ENCODE measurements at regions not wholly inside any gene's neighbourhood (a gene's known extent, or its start where the extent isn't known, plus 50 kb on each side); places are given as distances from the start of the nearest gene placed in this dataset.

DNA sequence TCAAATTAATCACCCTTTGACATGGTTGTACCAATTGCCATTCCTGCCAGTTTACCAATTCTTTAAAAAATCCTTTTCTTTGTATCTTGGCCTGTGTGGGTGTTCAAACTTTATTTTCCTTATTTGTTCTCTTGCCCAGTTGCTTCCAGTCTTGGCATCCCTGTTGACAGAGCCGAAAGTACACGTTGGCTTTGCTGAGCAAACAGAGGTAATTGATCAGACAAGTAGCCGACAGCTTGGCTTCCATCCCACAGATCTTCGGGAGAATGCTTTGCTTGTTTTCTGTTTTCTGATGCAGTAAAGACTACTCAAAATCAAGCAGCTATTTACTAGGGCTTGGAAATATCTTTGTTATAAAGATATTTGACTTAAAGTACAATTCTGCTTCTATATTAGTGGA, 506.8 kb upstream of the SALL1 start:
- H3K36me3 ChIP-seq (ENCODE audit: control insufficient read depth in 4 of 4, insufficient read depth in 4 of 4, low read length in 3 of 4): no peaks in the 10 kb centered on the region
- 100% methylated on average over 1 of the region's 4 CpGs for WGBS (ENCODE audit: insufficient coverage)
- POLR2A ChIA-PET: no interaction called here

GRCh38 chr16:51655249-51655648, 504.2 kb upstream of the SALL1 start:
- Histone ChIP-seq H3K9me3 (ENCODE audit: control extremely low read depth in 1 of 5, control insufficient read depth in 4 of 5, insufficient read depth in 2 of 5, low read depth in 1 of 5, low read length in 4 of 5) (peaks cover 0 to 7% (median 0%) of the 10 kb centered on the region in 5 experiments), H3K27ac (ENCODE audit: insufficient read depth in 1 of 2, low read depth in 1 of 2, low read length in 2 of 2, poor library complexity in 1 of 2, severe bottlenecking in 2 of 2) (no peak overlapping the region), H3K4me1 (ENCODE audit: control extremely low read depth in 1 of 4, control insufficient read depth in 4 of 4, insufficient read depth in 4 of 4, low read length in 3 of 4) (no peaks in the 10 kb centered on the region), H3K4me3 (ENCODE audit: control insufficient read depth in 1 of 7, extremely low read depth in 1 of 7, insufficient read depth in 4 of 7, low read depth in 2 of 7, low read length in 6 of 7) (no peak overlapping the region), H3K36me3 (ENCODE audit: control insufficient read depth in 4 of 4, insufficient read depth in 4 of 4, low read length in 3 of 4) (no peaks in the 10 kb centered on the region), H3K27me3 (replicated peaks in 2 of 5; ENCODE audit: control insufficient read depth in 4 of 5, insufficient read depth in 5 of 5, low read length in 4 of 5) (no peaks in the 10 kb centered on the region)
- no peak for DNase-seq
- ChIA-PET CTCF (no interaction called here), POLR2A (no interaction called here)
- 74% methylated on average over 2 of the region's 2 CpGs for WGBS (ENCODE audit: insufficient coverage)

More for the DNA sequence above, 506.8 kb upstream of the SALL1 start:
- Histone ChIP-seq H3K9me3 (ENCODE audit: control extremely low read depth in 1 of 5, control insufficient read depth in 4 of 5, insufficient read depth in 2 of 5, low read depth in 1 of 5, low read length in 4 of 5) (peaks cover 0 to 6% (median 0%) of the 10 kb centered on the region in 5 experiments), H3K27ac (ENCODE audit: insufficient read depth in 1 of 2, low read depth in 1 of 2, low read length in 2 of 2, poor library complexity in 1 of 2, severe bottlenecking in 2 of 2) (no peak overlapping the region), H3K27me3 (replicated peaks in 2 of 5; ENCODE audit: control insufficient read depth in 4 of 5, insufficient read depth in 5 of 5, low read length in 4 of 5) (no peaks in the 10 kb centered on the region), H3K4me1 (ENCODE audit: control extremely low read depth in 1 of 4, control insufficient read depth in 4 of 4, insufficient read depth in 4 of 4, low read length in 3 of 4) (no peaks in the 10 kb centered on the region), H3K4me3 (ENCODE audit: control insufficient read depth in 1 of 7, extremely low read depth in 1 of 7, insufficient read depth in 4 of 7, low read depth in 2 of 7, low read length in 6 of 7) (no peak overlapping the region)
- CTCF ChIA-PET: no interaction called here
- DNase-seq: no peak

- no peak for DNase-seq
- H3K27me3 ChIP-seq (replicated peaks in 2 of 5; ENCODE audit: control insufficient read depth in 4 of 5, insufficient read depth in 5 of 5, low read length in 4 of 5): no peaks in the 10 kb centered on the region
- ChIA-PET POLR2A (no interaction called here), CTCF (no interaction called here)
- H3K27ac ChIP-seq (ENCODE audit: insufficient read depth in 1 of 2, low read depth in 1 of 2, low read length in 2 of 2, poor library complexity in 1 of 2, severe bottlenecking in 2 of 2): no peak overlapping the region
- H3K9me3 ChIP-seq (ENCODE audit: control extremely low read depth in 1 of 5, control insufficient read depth in 4 of 5, insufficient read depth in 2 of 5, low read depth in 1 of 5, low read length in 4 of 5): peaks cover 0 to 7% (median 0%) of the 10 kb centered on the region in 5 experiments
- H3K4me1 ChIP-seq (ENCODE audit: control extremely low read depth in 1 of 4, control insufficient read depth in 4 of 4, insufficient read depth in 4 of 4, low read length in 3 of 4): no peaks in the 10 kb centered on the region
- no peak overlapping the region for H3K4me3 ChIP-seq (ENCODE audit: control insufficient read depth in 1 of 7, extremely low read depth in 1 of 7, insufficient read depth in 4 of 7, low read depth in 2 of 7, low read length in 6 of 7)
- H3K36me3 ChIP-seq (ENCODE audit: control insufficient read depth in 4 of 4, insufficient read depth in 4 of 4, low read length in 3 of 4): no peaks in the 10 kb centered on the region
- 31% methylated on average over 9 of the region's 15 CpGs for WGBS (ENCODE audit: insufficient coverage)
Measured at GRCh38 chr16:51651061-51651466, 500.0 kb upstream of the SALL1 start.

DNA sequence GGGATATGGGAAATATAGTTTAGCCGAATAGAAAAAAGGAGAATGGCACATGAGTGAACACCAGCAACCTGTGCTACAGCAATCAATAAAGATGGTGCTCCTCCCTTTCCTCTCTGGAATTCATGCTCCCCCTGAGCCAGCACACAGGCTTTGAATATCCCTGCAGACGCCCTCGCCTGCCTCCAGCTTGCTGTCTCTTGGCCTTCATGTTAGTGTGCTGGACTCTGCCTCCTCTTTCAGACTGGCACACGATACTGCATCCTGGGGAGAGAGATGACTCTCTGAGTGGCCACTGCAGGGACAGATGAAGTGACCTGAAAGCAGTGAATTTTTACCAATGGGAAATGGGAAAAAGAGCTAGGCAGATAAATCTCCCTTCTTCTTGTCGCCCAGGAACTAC, 498.6 kb upstream of the SALL1 start:
- ChIA-PET CTCF (no interaction called here), POLR2A (no interaction called here)
- WGBS (ENCODE audit: insufficient coverage): 98% methylated on average over 4 of the region's 5 CpGs
- H3K9me3 ChIP-seq (ENCODE audit: control extremely low read depth in 1 of 5, control insufficient read depth in 4 of 5, insufficient read depth in 2 of 5, low read depth in 1 of 5, low read length in 4 of 5): peaks cover 0 to 7% (median 0%) of the 10 kb centered on the region in 5 experiments
- H3K36me3 ChIP-seq (ENCODE audit: control insufficient read depth in 4 of 4, insufficient read depth in 4 of 4, low read length in 3 of 4): no peaks in the 10 kb centered on the region
- DNase-seq: no peak
- no peak overlapping the region for H3K27ac ChIP-seq (ENCODE audit: insufficient read depth in 1 of 2, low read depth in 1 of 2, low read length in 2 of 2, poor library complexity in 1 of 2, severe bottlenecking in 2 of 2)
- no peaks in the 10 kb centered on the region for H3K27me3 ChIP-seq (replicated peaks in 2 of 5; ENCODE audit: control insufficient read depth in 4 of 5, insufficient read depth in 5 of 5, low read length in 4 of 5)
- H3K4me3 ChIP-seq (ENCODE audit: control insufficient read depth in 1 of 7, extremely low read depth in 1 of 7, insufficient read depth in 4 of 7, low read depth in 2 of 7, low read length in 6 of 7): no peak overlapping the region
- H3K4me1 ChIP-seq (ENCODE audit: control extremely low read depth in 1 of 4, control insufficient read depth in 4 of 4, insufficient read depth in 4 of 4, low read length in 3 of 4): no peaks in the 10 kb centered on the region

DNA sequence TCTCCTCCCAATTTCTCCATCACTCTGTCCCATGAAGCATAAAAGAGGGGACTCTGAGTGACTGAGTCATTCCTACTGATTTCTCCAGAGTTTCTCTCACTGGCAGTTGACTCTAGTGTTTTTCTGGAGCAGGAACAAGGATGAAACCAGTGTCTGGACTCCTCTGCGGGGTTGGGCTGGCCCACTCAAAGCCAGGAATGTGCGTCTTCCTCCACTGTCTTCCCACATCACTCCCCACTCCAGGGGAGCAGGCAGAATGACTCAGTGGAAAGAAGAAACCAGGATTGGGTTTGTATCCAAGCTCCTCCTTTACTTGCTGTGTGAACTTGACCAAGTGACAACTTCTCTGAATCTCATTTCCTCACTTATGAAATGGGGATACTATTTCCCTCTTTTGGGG, 497.5 kb upstream of the SALL1 start:
- no peaks in the 10 kb centered on the region for H3K36me3 ChIP-seq (ENCODE audit: control insufficient read depth in 4 of 4, insufficient read depth in 4 of 4, low read length in 3 of 4)
- H3K4me1 ChIP-seq (ENCODE audit: control extremely low read depth in 1 of 4, control insufficient read depth in 4 of 4, insufficient read depth in 4 of 4, low read length in 3 of 4): no peaks in the 10 kb centered on the region
- ChIA-PET POLR2A (no interaction called here), CTCF (no interaction called here)
- no peaks in the 10 kb centered on the region for H3K27me3 ChIP-seq (replicated peaks in 2 of 5; ENCODE audit: control insufficient read depth in 4 of 5, insufficient read depth in 5 of 5, low read length in 4 of 5)
- no peak for DNase-seq
- no peak overlapping the region for H3K27ac ChIP-seq (ENCODE audit: insufficient read depth in 1 of 2, low read depth in 1 of 2, low read length in 2 of 2, poor library complexity in 1 of 2, severe bottlenecking in 2 of 2)
- no peak overlapping the region for H3K4me3 ChIP-seq (ENCODE audit: control insufficient read depth in 1 of 7, extremely low read depth in 1 of 7, insufficient read depth in 4 of 7, low read depth in 2 of 7, low read length in 6 of 7)
- WGBS (ENCODE audit: insufficient coverage): no CpG with 5 or more reads among the region's 2 CpGs
- H3K9me3 ChIP-seq (ENCODE audit: control extremely low read depth in 1 of 5, control insufficient read depth in 4 of 5, insufficient read depth in 2 of 5, low read depth in 1 of 5, low read length in 4 of 5): peaks cover 0 to 4% (median 0%) of the 10 kb centered on the region in 5 experiments

DNA sequence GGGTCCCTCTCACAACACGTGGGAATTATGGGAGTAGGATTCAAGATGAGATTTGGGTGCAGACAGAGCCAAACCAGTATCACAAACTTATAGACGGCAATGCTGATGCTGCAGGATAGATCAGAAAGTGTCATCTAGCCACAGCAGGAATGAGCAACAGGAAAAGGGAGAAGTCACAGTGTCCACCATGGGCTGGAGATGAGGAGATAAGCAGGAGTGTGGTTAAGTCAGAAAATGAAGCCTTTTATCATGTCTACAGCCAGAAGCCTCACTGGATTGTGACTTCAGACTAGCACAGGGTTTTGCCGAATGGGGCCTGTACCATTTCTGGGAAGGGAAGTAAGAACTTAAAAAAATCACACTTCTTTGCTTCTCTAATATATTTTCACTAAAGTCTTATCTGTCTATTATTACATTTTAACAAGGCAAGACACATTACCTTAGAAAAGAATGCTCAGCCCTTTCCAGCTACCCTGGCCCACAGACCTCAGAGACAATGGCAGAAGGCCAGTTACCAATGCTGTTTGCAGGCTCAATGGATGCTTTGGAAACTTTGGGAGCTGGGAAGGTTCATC, 490.2 kb upstream of the SALL1 start:
- Histone ChIP-seq H3K4me3 (ENCODE audit: control insufficient read depth in 1 of 7, extremely low read depth in 1 of 7, insufficient read depth in 4 of 7, low read depth in 2 of 7, low read length in 6 of 7) (no peak overlapping the region), H3K36me3 (ENCODE audit: control insufficient read depth in 4 of 4, insufficient read depth in 4 of 4, low read length in 3 of 4) (no peaks in the 10 kb centered on the region), H3K9me3 (ENCODE audit: control extremely low read depth in 1 of 5, control insufficient read depth in 4 of 5, insufficient read depth in 2 of 5, low read depth in 1 of 5, low read length in 4 of 5) (peaks cover 0 to 1% (median 0%) of the 10 kb centered on the region in 5 experiments), H3K4me1 (ENCODE audit: control extremely low read depth in 1 of 4, control insufficient read depth in 4 of 4, insufficient read depth in 4 of 4, low read length in 3 of 4) (no peaks in the 10 kb centered on the region), H3K27me3 (replicated peaks in 2 of 5; ENCODE audit: control insufficient read depth in 4 of 5, insufficient read depth in 5 of 5, low read length in 4 of 5) (no peaks in the 10 kb centered on the region), H3K27ac (ENCODE audit: insufficient read depth in 1 of 2, low read depth in 1 of 2, low read length in 2 of 2, poor library complexity in 1 of 2, severe bottlenecking in 2 of 2) (no peak overlapping the region)
- DNase-seq: no peak
- 95% methylated on average over 2 of the region's 3 CpGs for WGBS (ENCODE audit: insufficient coverage)
- CTCF ChIA-PET: no interaction called here
- POLR2A ChIA-PET: no interaction called here

- CTCF ChIA-PET: no interaction called here
- 95% methylated on average over 2 of the region's 4 CpGs for WGBS (ENCODE audit: insufficient coverage)
Measured at GRCh38 chr16:51640196-51640595, 489.1 kb upstream of the SALL1 start.

More at GRCh38 chr16:51640196-51640595, 489.1 kb upstream of the SALL1 start:
- no peak for DNase-seq
- Histone ChIP-seq H3K9me3 (ENCODE audit: control extremely low read depth in 1 of 5, control insufficient read depth in 4 of 5, insufficient read depth in 2 of 5, low read depth in 1 of 5, low read length in 4 of 5) (peaks cover 0 to 1% (median 0%) of the 10 kb centered on the region in 5 experiments), H3K27me3 (replicated peaks in 2 of 5; ENCODE audit: control insufficient read depth in 4 of 5, insufficient read depth in 5 of 5, low read length in 4 of 5) (no peaks in the 10 kb centered on the region), H3K27ac (ENCODE audit: insufficient read depth in 1 of 2, low read depth in 1 of 2, low read length in 2 of 2, poor library complexity in 1 of 2, severe bottlenecking in 2 of 2) (no peak overlapping the region), H3K36me3 (ENCODE audit: control insufficient read depth in 4 of 4, insufficient read depth in 4 of 4, low read length in 3 of 4) (no peaks in the 10 kb centered on the region), H3K4me1 (ENCODE audit: control extremely low read depth in 1 of 4, control insufficient read depth in 4 of 4, insufficient read depth in 4 of 4, low read length in 3 of 4) (no peaks in the 10 kb centered on the region), H3K4me3 (ENCODE audit: control insufficient read depth in 1 of 7, extremely low read depth in 1 of 7, insufficient read depth in 4 of 7, low read depth in 2 of 7, low read length in 6 of 7) (no peak overlapping the region)
- POLR2A ChIA-PET: no interaction called here

All from common myeloid progenitor, CD34-positive (primary cell).